Neuronal stem cell (in vitro differentiated cells): ENCODE measurements at regions not wholly inside any gene's neighbourhood (a gene's known extent, or its start where the extent isn't known, plus 50 kb on each side); places are given as distances from the start of the nearest gene placed in this dataset.
"Not testable (repeated sequence)": the region's sequence is repeated elsewhere in the genome, so short reads cannot be mapped to it uniquely, and the experiment has no call there.

Source experiments
- DNase-seq: peaks from one replicate; pipeline ENCODE4 v3.0.0-alpha.2; 2013; ENCODE audit warnings: low spot score
- H2AFZ ChIP-seq: one replicate; pipeline ENCODE4 v1.6.1; 2013; ENCODE audit warnings: mild to moderate bottlenecking, low read length, inconsistent platforms
- H2AK5ac ChIP-seq: 2 replicates; pipeline ENCODE4 v1.6.1; 2013; ENCODE audit warnings: low read depth, mild to moderate bottlenecking, inconsistent platforms, low read length, moderate library complexity, mixed read lengths
- H2BK120ac ChIP-seq: 2 replicates; pipeline ENCODE4 v1.6.1; 2013; ENCODE audit warnings: low read depth, mild to moderate bottlenecking, inconsistent platforms, low read length, moderate library complexity, mixed read lengths
- H2BK12ac ChIP-seq: one replicate; pipeline ENCODE4 v1.6.1; 2013; ENCODE audit warnings: low read length, inconsistent platforms
- H2BK15ac ChIP-seq: 2 replicates; pipeline ENCODE4 v1.6.1; 2013; ENCODE audit warnings: mild to moderate bottlenecking, low read length, inconsistent platforms, mixed read lengths
- H2BK5ac ChIP-seq: one replicate; pipeline ENCODE4 v1.6.1; 2013; ENCODE audit warnings: inconsistent platforms, mild to moderate bottlenecking, low read length, moderate library complexity
- H3K14ac ChIP-seq: one replicate; pipeline ENCODE4 v1.6.1; 2013; ENCODE audit warnings: low read length, inconsistent platforms
- H3K18ac ChIP-seq: 2 replicates; pipeline ENCODE4 v1.6.1; 2013; ENCODE audit warnings: low read length, inconsistent platforms
- H3K23ac ChIP-seq: 2 replicates; pipeline ENCODE4 v1.6.1; 2013; ENCODE audit warnings: low read depth, mild to moderate bottlenecking, mixed read lengths, low read length, inconsistent platforms; ENCODE audit not compliant: poor library complexity
- H3K27ac ChIP-seq: replicated peaks from 3 replicates; pipeline ENCODE4 v1.5.1; 2013; ENCODE audit warnings: low read length, inconsistent platforms
- H3K27me3 ChIP-seq, 3 experiments: 2 replicates each; pipeline ENCODE4 v1.6.1; 2013; ENCODE audit warnings: low read length in 3 of 3, mild to moderate bottlenecking in 2 of 3, inconsistent platforms in 1 of 3, low read depth in 1 of 3, mixed read lengths in 1 of 3, moderate library complexity in 1 of 3; ENCODE audit not compliant: control insufficient read depth in 3 of 3, insufficient read depth in 3 of 3
- H3K36me3 ChIP-seq, 2 donors: replicated peaks in 1 of 2; 2 replicates each; pipeline ENCODE4 v1.6.1; 2013; ENCODE audit warnings: low read length in 2 of 2; ENCODE audit not compliant: control insufficient read depth in 2 of 2, insufficient read depth in 2 of 2
- H3K4ac ChIP-seq: 2 replicates; pipeline ENCODE4 v1.6.1; 2013; ENCODE audit warnings: inconsistent platforms, mild to moderate bottlenecking, low read length, moderate library complexity
- H3K4me1 ChIP-seq, 2 donors: 1 replicate in 1 of 2; 2 replicates in 1 of 2; pipeline ENCODE4 v1.6.1; 2013; ENCODE audit warnings: low read length in 2 of 2, low read depth in 1 of 2; ENCODE audit not compliant: control insufficient read depth in 2 of 2, insufficient read depth in 1 of 2
- H3K4me2 ChIP-seq: one replicate; pipeline ENCODE4 v1.6.1; 2013; ENCODE audit warnings: mild to moderate bottlenecking, low read length, inconsistent platforms; ENCODE audit not compliant: insufficient read depth, poor library complexity, severe bottlenecking
- H3K4me3 ChIP-seq, 2 donors: 2 replicates each; pipeline ENCODE4 v1.5.1; 2013; ENCODE audit warnings: low read length in 2 of 2, mild to moderate bottlenecking in 2 of 2, inconsistent platforms in 1 of 2, moderate library complexity in 1 of 2
- H3K79me1 ChIP-seq: one replicate; pipeline ENCODE4 v1.6.1; 2013; ENCODE audit warnings: low read depth, mild to moderate bottlenecking, inconsistent platforms, low read length, moderate library complexity
- H3K9ac ChIP-seq: one replicate; pipeline ENCODE4 v1.6.1; 2013; ENCODE audit warnings: mild to moderate bottlenecking, low read depth, low read length, inconsistent platforms; ENCODE audit not compliant: poor library complexity
- H3K9me3 ChIP-seq, 2 donors: replicated peaks in 1 of 2; 2 replicates each; pipeline versions ENCODE3 to v1.6.1; 2013; ENCODE audit warnings: low read length in 2 of 2, mild to moderate bottlenecking in 2 of 2, inconsistent platforms in 1 of 2, low read depth in 1 of 2, mixed read lengths in 1 of 2, moderate library complexity in 1 of 2; ENCODE audit not compliant: control insufficient read depth in 2 of 2, insufficient read depth in 1 of 2
- H4K8ac ChIP-seq: one replicate; pipeline ENCODE4 v1.6.1; 2013; ENCODE audit warnings: low read depth, mild to moderate bottlenecking, inconsistent platforms, low read length, moderate library complexity
- H4K91ac ChIP-seq: one replicate; pipeline ENCODE4 v1.6.1; 2013; ENCODE audit warnings: low read length, low read depth, mild to moderate bottlenecking, inconsistent platforms; ENCODE audit not compliant: poor library complexity
- whole genome bisulfite sequencing, 2 donors: extraction: QIAGEN DNeasy Blood & Tissue Kit; methylation state at CpG; one replicate each; pipeline ENCODE4 v1.1.7; 2013; ENCODE audit warnings: missing lambda C conversion rate in 2 of 2, mixed read lengths in 1 of 2; ENCODE audit not compliant: insufficient read length in 2 of 2, insufficient replicate concordance in 1 of 2; ENCODE audit errors: extremely low coverage in 2 of 2; 5-methylcytosine and 5-hydroxymethylcytosine counted together

- H3K9ac ChIP-seq, H3K23ac ChIP-seq, H3K14ac ChIP-seq, H2AFZ ChIP-seq, H2BK12ac ChIP-seq, DNase-seq, H2BK15ac ChIP-seq, H3K27ac ChIP-seq, H2AK5ac ChIP-seq, H2BK5ac ChIP-seq, H4K8ac ChIP-seq, H3K27me3 ChIP-seq, H3K4me1 ChIP-seq, H3K18ac ChIP-seq, H3K79me1 ChIP-seq, H3K36me3 ChIP-seq, H3K4ac ChIP-seq, H3K4me3 ChIP-seq, H2BK120ac ChIP-seq, H4K91ac ChIP-seq, H3K4me2 ChIP-seq, H3K9me3 ChIP-seq: not testable (repeated sequence)
Observed at GRCh38 chr15:77936567-77936966, 140.9 kb downstream of the TBC1D2B start.

- H4K91ac ChIP-seq, H3K27me3 ChIP-seq: not testable (repeated sequence)
Observed at GRCh38 chr15:77934516-77934915, 143.0 kb downstream of the TBC1D2B start.

GRCh38 chr15:77930907-77931306 is 146.6 kb downstream of the TBC1D2B start:
- not testable (repeated sequence) for H2BK15ac ChIP-seq, H3K79me1 ChIP-seq, H3K9ac ChIP-seq, H3K18ac ChIP-seq, H4K91ac ChIP-seq, H2AFZ ChIP-seq, H3K9me3 ChIP-seq, H3K4me1 ChIP-seq, H3K27ac ChIP-seq, H4K8ac ChIP-seq, H3K4ac ChIP-seq, H3K4me3 ChIP-seq, H2BK5ac ChIP-seq, H2BK120ac ChIP-seq, H3K27me3 ChIP-seq, H2AK5ac ChIP-seq, H3K23ac ChIP-seq, H3K36me3 ChIP-seq, H3K4me2 ChIP-seq, H2BK12ac ChIP-seq, DNase-seq, H3K14ac ChIP-seq
- no CpG with 5 or more reads among the region's 4 CpGs for WGBS, 2 donors

More at GRCh38 chr15:77934516-77934915, 143.0 kb downstream of the TBC1D2B start:
- not testable (repeated sequence) for H2BK5ac ChIP-seq, H2BK12ac ChIP-seq, H3K27ac ChIP-seq, H2BK15ac ChIP-seq, H2AK5ac ChIP-seq, H3K18ac ChIP-seq, H3K23ac ChIP-seq, H3K9me3 ChIP-seq, H3K36me3 ChIP-seq, H3K4me3 ChIP-seq, H3K4ac ChIP-seq, H3K4me2 ChIP-seq, H2AFZ ChIP-seq, H3K14ac ChIP-seq, H3K4me1 ChIP-seq, H4K8ac ChIP-seq, H3K79me1 ChIP-seq, H2BK120ac ChIP-seq, DNase-seq, H3K9ac ChIP-seq
- WGBS, 2 donors = no CpG with 5 or more reads among the region's 6 CpGs

- not testable (repeated sequence) for H2BK15ac ChIP-seq, H2AFZ ChIP-seq, H3K27me3 ChIP-seq, H3K27ac ChIP-seq, H3K4ac ChIP-seq, H3K14ac ChIP-seq, H2AK5ac ChIP-seq, H3K9ac ChIP-seq, H3K4me1 ChIP-seq, H3K23ac ChIP-seq, H3K18ac ChIP-seq, H3K9me3 ChIP-seq, H2BK5ac ChIP-seq, H4K91ac ChIP-seq, H4K8ac ChIP-seq, H3K79me1 ChIP-seq, H3K4me3 ChIP-seq, H2BK120ac ChIP-seq, H3K36me3 ChIP-seq, H2BK12ac ChIP-seq, DNase-seq, H3K4me2 ChIP-seq
- WGBS, 2 donors = no CpG with 5 or more reads among the region's 3 CpGs
Observed at GRCh38 chr15:77930490-77930889, 147.0 kb downstream of the TBC1D2B start.
